Mesenchymal stem cell (in vitro differentiated cells and primary cell): ENCODE measurements at regions not wholly inside any gene's neighbourhood (a gene's known extent, or its start where the extent isn't known, plus 50 kb on each side); places are given as distances from the start of the nearest gene placed in this dataset.

Source experiments
- DNase-seq: peaks from one replicate; pipeline ENCODE4 v3.0.0-alpha.2; 2013
- H2AFZ ChIP-seq: one replicate; pipeline ENCODE4 v1.6.1; 2013; ENCODE audit warnings: low read depth, mild to moderate bottlenecking, control low read depth, inconsistent platforms, low read length, moderate library complexity
- H2AK5ac ChIP-seq: 2 replicates; pipeline ENCODE4 v1.6.1; 2013; ENCODE audit warnings: low read length, moderate library complexity, mild to moderate bottlenecking, inconsistent platforms; ENCODE audit not compliant: severe bottlenecking
- H2BK120ac ChIP-seq: one replicate; pipeline ENCODE4 v1.6.1; 2013; ENCODE audit warnings: low read depth, mild to moderate bottlenecking, inconsistent platforms, low read length, moderate library complexity
- H2BK12ac ChIP-seq, 2 experiments: one replicate each; pipeline ENCODE4 v1.6.1; 2013; ENCODE audit warnings: inconsistent platforms in 2 of 2, low read length in 2 of 2, mild to moderate bottlenecking in 2 of 2, moderate library complexity in 2 of 2, control low read depth in 1 of 2
- H2BK15ac ChIP-seq: one replicate; pipeline ENCODE4 v1.6.1; 2013; ENCODE audit warnings: mild to moderate bottlenecking, low read depth, inconsistent platforms; ENCODE audit not compliant: poor library complexity, severe bottlenecking
- H2BK5ac ChIP-seq: 2 replicates; pipeline ENCODE4 v1.6.1; 2013; ENCODE audit warnings: low read depth, mild to moderate bottlenecking, low read length, control low read depth, inconsistent platforms; ENCODE audit not compliant: poor library complexity, severe bottlenecking
- H3K14ac ChIP-seq, 2 experiments: one replicate each; pipeline ENCODE4 v1.6.1; 2013; ENCODE audit warnings: inconsistent platforms in 2 of 2, low read length in 2 of 2, control low read depth in 1 of 2, mild to moderate bottlenecking in 1 of 2, moderate library complexity in 1 of 2
- H3K18ac ChIP-seq, 2 experiments: one replicate each; pipeline ENCODE4 v1.6.1; 2013; ENCODE audit warnings: inconsistent platforms in 2 of 2, low read length in 2 of 2, control low read depth in 1 of 2, low read depth in 1 of 2, mild to moderate bottlenecking in 1 of 2
- H3K23ac ChIP-seq, 2 experiments: one replicate each; pipeline ENCODE4 v1.6.1; 2013; ENCODE audit warnings: inconsistent platforms in 2 of 2, low read length in 2 of 2, mild to moderate bottlenecking in 2 of 2, moderate library complexity in 2 of 2, control low read depth in 1 of 2
- H3K27ac ChIP-seq: 2 replicates; pipeline ENCODE4 v1.5.1; 2013; ENCODE audit warnings: mild to moderate bottlenecking, moderate library complexity, low read length, control low read depth, inconsistent platforms; ENCODE audit not compliant: poor library complexity, severe bottlenecking
- H3K27me3 ChIP-seq, 2 experiments: 2 replicates each; pipeline versions ENCODE4 v1.6.1 to v1.7.0; 2013; ENCODE audit warnings: low read length in 2 of 2, mild to moderate bottlenecking in 2 of 2, moderate library complexity in 2 of 2, control low read depth in 1 of 2, inconsistent platforms in 1 of 2; ENCODE audit not compliant: control insufficient read depth in 1 of 2, insufficient read depth in 1 of 2
- H3K36me3 ChIP-seq, 2 experiments: 2 replicates each; pipeline versions ENCODE4 v1.6.1 to v1.7.0; 2013; ENCODE audit warnings: low read length in 2 of 2, control low read depth in 1 of 2, inconsistent platforms in 1 of 2, low read depth in 1 of 2, mild to moderate bottlenecking in 1 of 2; ENCODE audit not compliant: insufficient read depth in 2 of 2, control insufficient read depth in 1 of 2
- H3K4ac ChIP-seq, 2 experiments: one replicate each; pipeline ENCODE4 v1.6.1; 2013; ENCODE audit warnings: inconsistent platforms in 2 of 2, low read length in 2 of 2, mild to moderate bottlenecking in 2 of 2, moderate library complexity in 2 of 2, control low read depth in 1 of 2, low read depth in 1 of 2
- H3K4me1 ChIP-seq: 2 replicates; pipeline ENCODE4 v1.6.1; 2013; ENCODE audit warnings: low read depth, low read length, control low read depth; ENCODE audit not compliant: control insufficient read depth, insufficient read depth
- H3K4me2 ChIP-seq: 2 replicates; pipeline ENCODE4 v1.6.1; 2013; ENCODE audit warnings: low read length, mild to moderate bottlenecking, inconsistent platforms; ENCODE audit not compliant: poor library complexity, severe bottlenecking
- H3K4me3 ChIP-seq, 2 experiments: 2 replicates each; pipeline versions ENCODE4 v1.5.1 to v1.7.0; 2013; ENCODE audit warnings: low read length in 2 of 2, mild to moderate bottlenecking in 2 of 2, control low read depth in 1 of 2, low read depth in 1 of 2; ENCODE audit not compliant: insufficient read depth in 1 of 2
- H3K79me1 ChIP-seq: replicated peaks from 2 replicates; pipeline ENCODE4 v1.6.1; 2013; ENCODE audit warnings: mild to moderate bottlenecking, control low read depth, low read length, inconsistent platforms; ENCODE audit not compliant: poor library complexity, severe bottlenecking
- H3K9ac ChIP-seq: 2 replicates; pipeline ENCODE4 v1.7.0; 2013; ENCODE audit warnings: mild to moderate bottlenecking, low read length, moderate library complexity
- H3K9me3 ChIP-seq: 2 replicates; pipeline ENCODE4 v1.7.0; 2013; ENCODE audit warnings: mild to moderate bottlenecking, low read length; ENCODE audit not compliant: control insufficient read depth
- H4K8ac ChIP-seq: one replicate; pipeline ENCODE4 v1.6.1; 2013; ENCODE audit warnings: inconsistent platforms, mild to moderate bottlenecking, low read length, moderate library complexity
- H4K91ac ChIP-seq: one replicate; pipeline ENCODE4 v1.6.1; 2013; ENCODE audit warnings: mild to moderate bottlenecking, low read length, inconsistent platforms
- WGBS: methylation state at CpG from one replicate; pipeline ENCODE4 v1.1.7; 2013; ENCODE audit warnings: mixed read lengths; 5-methylcytosine and 5-hydroxymethylcytosine counted together

DNA sequence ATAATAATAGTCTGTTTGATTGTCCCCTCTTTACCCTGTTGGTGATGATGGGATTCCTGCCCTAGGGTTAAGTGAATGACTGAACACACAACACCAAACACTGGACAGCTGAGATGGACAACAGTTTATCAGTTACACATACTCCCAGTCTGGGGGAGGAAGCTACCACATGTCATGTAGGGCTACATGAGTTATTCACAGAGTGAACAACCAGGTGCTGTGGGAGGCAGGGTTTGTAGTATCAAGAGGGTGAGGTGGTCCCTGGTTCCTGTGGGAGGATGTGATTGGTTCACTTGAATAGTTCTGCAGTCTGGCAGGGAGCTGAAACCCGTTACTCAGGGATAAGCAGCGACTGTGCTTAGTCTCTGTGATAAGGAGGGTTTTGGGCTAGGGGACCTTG, 88.8 kb upstream of the AP1S2 start:
- Histone ChIP-seq H3K9ac (no peak overlapping the region), H3K4me3 (no peak overlapping the region), H3K4me1 (peaks cover 6% of the 10 kb centered on the region), H4K91ac (no peak overlapping the region), H2AK5ac (no peak overlapping the region), H3K18ac (no peak overlapping the region), H3K4me2 (no peak overlapping the region), H3K36me3 (no peaks in the 10 kb centered on the region), H2AFZ (no peak overlapping the region), H2BK120ac (no peak overlapping the region), H4K8ac (no peak overlapping the region), H3K9me3 (no peaks in the 10 kb centered on the region), H3K4ac (no peak overlapping the region), H3K23ac (no peak overlapping the region), H3K14ac (no peak overlapping the region), H2BK5ac (no peak overlapping the region), H3K79me1 (no peaks in the 10 kb centered on the region), H3K27me3 (peaks cover 0 to 9% of the 10 kb centered on the region in 2 experiments), H2BK15ac (no peak overlapping the region), H2BK12ac (no peak overlapping the region), H3K27ac (no peak overlapping the region)
- no peak for DNase-seq
- WGBS: no CpG with 5 or more reads among the region's 2 CpGs

DNA sequence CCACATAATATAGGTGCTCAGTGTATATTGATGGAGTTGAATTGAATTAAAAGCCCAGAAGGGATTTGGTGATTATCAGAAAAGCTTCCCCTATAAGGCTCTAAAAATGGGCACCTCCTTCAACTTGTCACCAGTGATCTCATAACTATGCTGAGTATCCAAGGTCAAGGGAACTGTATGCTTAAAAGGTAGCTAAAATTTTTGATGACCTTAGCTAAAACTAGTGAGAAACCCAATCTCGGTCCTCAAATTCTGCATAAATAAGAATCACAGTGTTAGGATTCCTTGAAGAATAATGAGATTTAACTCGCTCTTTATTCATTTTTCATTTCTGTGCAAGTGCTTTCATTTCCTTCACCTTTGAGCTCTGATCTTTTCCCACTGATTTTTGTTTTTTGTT, 87.7 kb upstream of the AP1S2 start:
- Histone ChIP-seq H3K4ac (no peak overlapping the region), H3K18ac (no peak overlapping the region), H2AFZ (no peak overlapping the region), H3K4me3 (no peak overlapping the region), H3K14ac (no peak overlapping the region), H3K27ac (no peak overlapping the region), H2BK5ac (no peak overlapping the region), H3K79me1 (no peaks in the 10 kb centered on the region), H2BK12ac (no peak overlapping the region), H3K4me2 (no peak overlapping the region), H4K8ac (no peak overlapping the region), H2BK15ac (no peak overlapping the region), H3K4me1 (peaks cover 5% of the 10 kb centered on the region), H3K27me3 (peaks cover 0 to 12% of the 10 kb centered on the region in 2 experiments), H3K9me3 (no peaks in the 10 kb centered on the region), H4K91ac (no peak overlapping the region), H3K9ac (no peak overlapping the region), H3K23ac (no peak overlapping the region), H2AK5ac (no peak overlapping the region), H2BK120ac (no peak overlapping the region), H3K36me3 (no peaks in the 10 kb centered on the region)
- WGBS: 100% methylated on average over 2 of the region's 2 CpGs
- DNase-seq: no peak

- Histone ChIP-seq H2BK12ac (no peak overlapping the region), H3K4me3 (no peak overlapping the region), H3K14ac (no peak overlapping the region), H3K36me3 (no peaks in the 10 kb centered on the region), H4K8ac (no peak overlapping the region), H3K9ac (no peak overlapping the region), H2AFZ (no peak overlapping the region), H3K27me3 (peaks cover 0 to 15% of the 10 kb centered on the region in 2 experiments), H3K4ac (no peak overlapping the region), H3K4me2 (no peak overlapping the region), H2BK120ac (no peak overlapping the region), H2BK5ac (no peak overlapping the region), H2BK15ac (no peak overlapping the region), H3K18ac (no peak overlapping the region), H4K91ac (no peak overlapping the region), H3K79me1 (no peaks in the 10 kb centered on the region), H3K9me3 (no peaks in the 10 kb centered on the region), H3K23ac (no peak overlapping the region), H3K27ac (no peak overlapping the region), H3K4me1 (no peaks in the 10 kb centered on the region), H2AK5ac (no peak overlapping the region)
- DNase-seq: no peak
- no CpG with 5 or more reads among the region's 2 CpGs for WGBS
These were observed 85.1 kb upstream of the AP1S2 start for GRCh38 chrX:15939737-15940136.

DNA sequence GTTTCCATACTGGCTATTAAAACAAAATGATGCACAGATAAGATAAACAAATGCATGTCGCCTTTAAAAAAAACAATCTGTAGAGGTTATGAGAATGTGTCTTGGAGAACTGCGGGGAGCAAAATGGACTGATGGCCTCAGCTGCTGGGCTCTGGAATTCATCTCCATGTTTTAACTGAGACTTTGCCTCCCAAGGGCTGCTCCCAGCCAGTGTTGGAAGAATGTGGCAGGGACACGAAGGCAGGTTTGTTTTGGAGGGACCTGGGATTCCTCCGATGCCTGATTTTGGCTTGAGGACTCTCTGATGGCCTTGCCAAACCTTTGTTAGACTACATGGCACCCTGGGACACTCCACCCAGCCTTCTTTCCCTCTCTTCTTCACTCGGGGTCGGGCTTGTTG, 83.5 kb upstream of the AP1S2 start:
- H3K23ac ChIP-seq: no peak overlapping the region
- no peak overlapping the region for H2BK12ac ChIP-seq
- WGBS: 79% methylated on average over 6 of the region's 6 CpGs

More for the DNA sequence above, 83.5 kb upstream of the AP1S2 start:
- no peak for DNase-seq
- Histone ChIP-seq H2BK15ac (no peak overlapping the region), H3K9ac (no peak overlapping the region), H3K14ac (no peak overlapping the region), H3K79me1 (no peaks in the 10 kb centered on the region), H2AK5ac (no peak overlapping the region), H3K4me2 (no peak overlapping the region), H3K18ac (no peak overlapping the region), H3K4me1 (no peaks in the 10 kb centered on the region), H4K91ac (no peak overlapping the region), H3K4ac (no peak overlapping the region), H2BK5ac (no peak overlapping the region), H3K27me3 (peaks cover 0 to 13% of the 10 kb centered on the region in 2 experiments), H3K4me3 (no peak overlapping the region), H2AFZ (no peak overlapping the region), H3K36me3 (no peaks in the 10 kb centered on the region), H3K27ac (no peak overlapping the region), H2BK120ac (no peak overlapping the region), H4K8ac (no peak overlapping the region), H3K9me3 (no peaks in the 10 kb centered on the region)
